ENCODE measurements at regions not wholly inside any gene's neighbourhood (a gene's known extent, or its start where the extent isn't known, plus 50 kb on each side); places are given as distances from the start of the nearest gene placed in this dataset.

DNA sequence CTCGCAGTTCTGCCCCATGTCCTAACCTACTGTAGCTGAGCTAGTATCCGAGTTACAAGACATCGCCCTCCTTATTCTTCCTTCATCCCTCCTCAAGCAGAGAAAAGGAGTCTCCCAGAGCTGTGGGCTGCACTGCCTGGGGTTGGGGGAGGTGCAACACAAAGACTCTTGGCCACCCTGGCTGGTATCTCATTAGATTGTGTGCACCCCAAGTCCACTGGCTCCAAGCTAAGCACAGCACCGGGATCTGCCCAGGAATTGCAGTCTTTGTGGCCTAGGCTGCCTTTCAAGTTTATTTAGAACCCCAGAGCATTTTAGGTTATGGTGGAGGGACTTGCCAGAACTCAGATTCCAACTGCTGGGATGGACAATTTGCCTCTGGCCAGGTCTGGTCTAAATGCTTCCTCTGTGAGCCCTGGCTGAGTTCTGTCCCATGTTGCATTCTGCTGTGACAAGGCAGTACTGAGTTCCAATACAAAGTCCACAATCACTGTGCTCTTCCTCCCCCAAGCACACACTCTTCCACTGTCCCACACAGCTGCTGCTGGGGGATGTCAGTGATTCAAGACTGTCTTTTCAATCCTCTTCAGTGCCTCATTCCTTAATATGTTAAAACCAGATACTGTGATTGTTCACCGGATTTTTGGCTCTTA is 169.6 kb upstream of the CLEC14A start:
- DNase-seq = no peak
- WGBS, 2 donors = 97 to 98% methylated on average over 2 to 3 of the region's 5 CpGs
- H3K27me3 ChIP-seq = no peaks in the 10 kb centered on the region
- H3K9me3 ChIP-seq = peaks cover 0 to 14% (median 0%) of the 10 kb centered on the region in 3 donors
- TF ChIP-seq, protein P1, sequence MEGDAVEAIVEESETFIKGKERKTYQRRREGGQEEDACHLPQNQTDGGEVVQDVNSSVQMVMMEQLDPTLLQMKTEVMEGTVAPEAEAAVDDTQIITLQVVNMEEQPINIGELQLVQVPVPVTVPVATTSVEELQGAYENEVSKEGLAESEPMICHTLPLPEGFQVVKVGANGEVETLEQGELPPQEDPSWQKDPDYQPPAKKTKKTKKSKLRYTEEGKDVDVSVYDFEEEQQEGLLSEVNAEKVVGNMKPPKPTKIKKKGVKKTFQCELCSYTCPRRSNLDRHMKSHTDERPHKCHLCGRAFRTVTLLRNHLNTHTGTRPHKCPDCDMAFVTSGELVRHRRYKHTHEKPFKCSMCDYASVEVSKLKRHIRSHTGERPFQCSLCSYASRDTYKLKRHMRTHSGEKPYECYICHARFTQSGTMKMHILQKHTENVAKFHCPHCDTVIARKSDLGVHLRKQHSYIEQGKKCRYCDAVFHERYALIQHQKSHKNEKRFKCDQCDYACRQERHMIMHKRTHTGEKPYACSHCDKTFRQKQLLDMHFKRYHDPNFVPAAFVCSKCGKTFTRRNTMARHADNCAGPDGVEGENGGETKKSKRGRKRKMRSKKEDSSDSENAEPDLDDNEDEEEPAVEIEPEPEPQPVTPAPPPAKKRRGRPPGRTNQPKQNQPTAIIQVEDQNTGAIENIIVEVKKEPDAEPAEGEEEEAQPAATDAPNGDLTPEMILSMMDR (IDR thresholded peaks at IDR 0.05) = no peak
- TF ChIP-seq POLR2A (IDR thresholded peaks at IDR 0.05) = no peak
- no peak overlapping the region for H3K4me3 ChIP-seq
- intact Hi-C loops (cut with DNase I) = no loop called here
- no peak overlapping the region for H3K27ac ChIP-seq
- no peaks in the 10 kb centered on the region for H3K36me3 ChIP-seq
- H3K4me1 ChIP-seq = no peaks in the 10 kb centered on the region

DNA sequence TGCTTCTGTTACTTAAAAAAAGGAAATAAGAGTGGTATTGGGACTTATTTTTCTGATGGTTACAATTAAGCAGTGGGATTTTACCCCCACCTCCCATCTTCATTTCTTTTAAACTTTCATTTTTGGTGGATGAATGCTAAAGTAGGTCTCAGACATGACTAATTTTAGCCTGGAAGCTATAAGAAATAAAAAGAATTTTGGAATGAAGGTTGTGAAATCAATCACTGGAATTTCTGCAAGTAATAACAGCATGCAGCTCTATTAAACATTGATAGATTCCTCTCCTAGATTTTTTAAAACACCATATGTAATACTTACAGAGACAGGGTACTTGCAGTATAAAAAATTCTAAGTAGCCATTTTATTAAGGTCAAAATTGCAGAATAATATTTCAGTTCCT is 164.2 kb upstream of the CLEC14A start:
- Histone ChIP-seq H3K4me3 (no peak overlapping the region), H3K36me3 (no peaks in the 10 kb centered on the region), H3K4me1 (no peaks in the 10 kb centered on the region), H3K9me3 (peaks cover 0 to 8% (median 0%) of the 10 kb centered on the region in 3 donors), H3K27ac (no peak overlapping the region), H3K27me3 (no peaks in the 10 kb centered on the region)
- intact Hi-C loops (cut with DNase I) = no loop called here
- DNase-seq = no peak
- TF ChIP-seq POLR2A (IDR thresholded peaks at IDR 0.05) = no peak
- TF ChIP-seq, protein P1 (IDR thresholded peaks at IDR 0.05) = no peak

DNA sequence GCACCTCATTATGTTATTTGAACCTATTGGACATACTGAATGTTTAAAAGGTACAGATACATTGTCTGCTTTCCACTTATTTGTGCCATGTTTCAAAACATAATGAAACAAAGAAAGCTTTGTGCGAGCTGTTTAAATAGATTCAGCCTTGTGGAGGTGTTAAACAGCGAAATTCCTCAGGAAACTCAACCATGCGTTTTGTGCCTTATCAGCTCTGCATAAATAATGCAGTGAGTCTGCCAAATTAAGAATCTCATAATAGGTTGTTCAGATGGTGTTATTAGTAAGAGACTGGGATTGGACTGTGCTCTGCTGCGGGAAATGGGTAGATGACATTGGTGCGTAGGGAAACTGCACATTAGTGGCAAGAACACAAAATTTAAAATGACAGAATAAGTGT is 163.7 kb upstream of the CLEC14A start:
- intact Hi-C loops (cut with DNase I) = no loop called here
- Histone ChIP-seq H3K27ac (no peak overlapping the region), H3K27me3 (no peaks in the 10 kb centered on the region), H3K4me3 (no peak overlapping the region), H3K36me3 (no peaks in the 10 kb centered on the region), H3K9me3 (peaks cover 0 to 7% (median 0%) of the 10 kb centered on the region in 3 donors), H3K4me1 (no peaks in the 10 kb centered on the region)
- 42 to 53% methylated on average over 5 of the region's 5 CpGs for WGBS, 2 donors
- DNase-seq = no peak
- TF ChIP-seq, protein P1 (IDR thresholded peaks at IDR 0.05) = no peak
- no peak for TF ChIP-seq POLR2A (IDR thresholded peaks at IDR 0.05)

- TF ChIP-seq, protein P1 (IDR thresholded peaks at IDR 0.05) = no peak
- TF ChIP-seq POLR2A (IDR thresholded peaks at IDR 0.05) = no peak
- 80 to 87% methylated on average over 4 to 7 of the region's 8 CpGs for WGBS, 2 donors
- H3K27ac ChIP-seq = no peak overlapping the region
- H3K36me3 ChIP-seq = no peaks in the 10 kb centered on the region
- no peaks in the 10 kb centered on the region for H3K4me1 ChIP-seq
- no peak for DNase-seq
- intact Hi-C loops (cut with DNase I) = no loop called here
- H3K4me3 ChIP-seq = no peak overlapping the region
- H3K27me3 ChIP-seq = no peaks in the 10 kb centered on the region
- H3K9me3 ChIP-seq = no peaks in the 10 kb centered on the region
These were observed 156.8 kb upstream of the CLEC14A start for GRCh38 chr14:38412654-38413053.

DNA sequence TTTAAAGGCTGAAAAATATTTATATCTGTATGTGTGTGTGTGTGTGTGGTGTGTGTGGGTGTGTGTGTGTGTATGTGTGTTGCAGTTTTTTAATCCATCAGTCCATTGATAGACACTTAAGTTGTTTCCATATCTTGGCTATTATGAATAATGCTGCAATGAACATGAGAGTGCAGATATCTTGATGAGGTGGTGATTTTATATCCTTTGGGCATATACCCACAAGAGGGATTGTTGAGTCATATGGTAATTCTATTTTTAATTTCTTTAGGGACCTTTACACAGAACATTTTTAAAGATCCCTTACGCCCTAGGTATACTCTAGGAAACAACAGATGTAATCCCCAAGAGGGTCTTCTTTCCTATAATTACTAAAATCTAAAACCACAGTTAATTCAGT is 154.5 kb upstream of the CLEC14A start:
- no peak for DNase-seq
- H3K36me3 ChIP-seq = no peaks in the 10 kb centered on the region
- TF ChIP-seq POLR2A (IDR thresholded peaks at IDR 0.05) = no peak
- TF ChIP-seq, protein P1 (IDR thresholded peaks at IDR 0.05) = no peak
- H3K27me3 ChIP-seq = no peaks in the 10 kb centered on the region
- no peaks in the 10 kb centered on the region for H3K4me1 ChIP-seq
- 72 to 83% methylated on average over 1 of the region's 1 CpG for WGBS, 2 donors
- no peak overlapping the region for H3K4me3 ChIP-seq
- H3K9me3 ChIP-seq = no peaks in the 10 kb centered on the region
- no peak overlapping the region for H3K27ac ChIP-seq
- intact Hi-C loops (cut with DNase I) = no loop called here
